WTC11 (cell line): ENCODE measurements at regions not wholly inside any gene's neighbourhood (a gene's known extent, or its start where the extent isn't known, plus 50 kb on each side); places are given as distances from the start of the nearest gene placed in this dataset.

Experiments
- ATAC-seq: fragments of 200-7000 bp; cut with Tn5 transposase; 2 replicates; pipeline ENCODE4 v1.10.0; 2021; ENCODE audit warnings: mild to moderate bottlenecking, moderate library complexity
- CTCF ChIA-PET: fragments of 300-600 bp; sonication (Branson Sonifier 250); formaldehyde crosslinking; loops from one replicate; lab custom pipeline; 2021; ENCODE audit warnings: antibody characterized with exemption; lab: Charles Lee
- POLR2A ChIA-PET: fragments of 350-600 bp; sonication (Branson Sonifier 250); formaldehyde crosslinking; loops from one replicate; lab custom pipeline; 2021; ENCODE audit warnings: antibody characterized with exemption; lab: Charles Lee
- DNase-seq: peaks from one replicate; pipeline ENCODE4 v3.0.0; 2021; ENCODE audit warnings: low spot score
- H3K27ac Mint-ChIP-seq: 2 replicates; pipeline ENCODE4 v1.8.0; 2021; ENCODE audit warnings: mixed read lengths
- H3K27me3 Mint-ChIP-seq: 2 replicates; pipeline ENCODE4 v1.8.0; 2021; ENCODE audit warnings: low read depth, mild to moderate bottlenecking, moderate library complexity, mixed read lengths
- H3K36me3 Mint-ChIP-seq: 2 replicates; pipeline ENCODE4 v1.8.0; 2021; ENCODE audit warnings: mixed read lengths
- H3K4me1 Mint-ChIP-seq: 2 replicates; pipeline ENCODE4 v1.8.0; 2022; ENCODE audit warnings: mixed read lengths
- H3K4me3 Mint-ChIP-seq: 2 replicates; pipeline ENCODE4 v1.8.0; 2021; ENCODE audit warnings: mild to moderate bottlenecking, moderate library complexity, mixed read lengths
- H3K9me3 Mint-ChIP-seq: 2 replicates; pipeline ENCODE4 v1.8.0; 2021; ENCODE audit warnings: mixed read lengths
- CDX4 ChIP-seq: fragments of 250-450 bp; sonication (Bioruptor Pico); IDR thresholded peaks from 2 replicates; pipeline ENCODE4 v1.9.0; 2021; ENCODE audit warnings: moderate library complexity, mild to moderate bottlenecking, inconsistent platforms, borderline replicate concordance
- E2F5 ChIP-seq: sonication (generic); formaldehyde crosslinking; IDR thresholded peaks from 2 replicates; pipeline ENCODE4 v1.8.1; 2022; ENCODE audit warnings: mild to moderate bottlenecking, moderate library complexity, missing genetic modification reagents
- FOXK1 ChIP-seq: sonication (generic); formaldehyde crosslinking; IDR thresholded peaks from 2 replicates; pipeline ENCODE4 v1.8.0; 2022; ENCODE audit warnings: mild to moderate bottlenecking, moderate library complexity, missing genetic modification reagents
- GRHL2 ChIP-seq: fragments of 250-450 bp; sonication (Bioruptor Pico); IDR thresholded peaks from 2 replicates; pipeline ENCODE4 v1.8.0; 2022; ENCODE audit warnings: mild to moderate bottlenecking, moderate library complexity; ENCODE audit not compliant: insufficient replicate concordance, severe bottlenecking
- HMGA2 ChIP-seq: fragments of 250-450 bp; sonication (Bioruptor Pico); IDR thresholded peaks from 2 replicates; pipeline ENCODE4 v1.4.0; 2021; ENCODE audit warnings: mild to moderate bottlenecking, moderate library complexity
- JAZF1 ChIP-seq: fragments of 250-450 bp; sonication (Bioruptor Pico); IDR thresholded peaks from 2 replicates; pipeline ENCODE4 v1.9.0; 2021; ENCODE audit warnings: moderate library complexity, mild to moderate bottlenecking, inconsistent platforms
- MXD4 ChIP-seq: fragments of 250-450 bp; sonication (Bioruptor Pico); IDR thresholded peaks from 2 replicates; pipeline ENCODE4 v1.8.0; 2021; ENCODE audit warnings: mild to moderate bottlenecking, moderate library complexity, borderline replicate concordance
- NR1H2 ChIP-seq: sonication (generic); formaldehyde crosslinking; IDR thresholded peaks from 2 replicates; pipeline ENCODE4 v1.9.0; 2021; ENCODE audit warnings: mild to moderate bottlenecking, moderate library complexity, missing genetic modification reagents
- PREB ChIP-seq: sonication (generic); formaldehyde crosslinking; IDR thresholded peaks from 2 replicates; pipeline ENCODE4 v1.8.1; 2022; ENCODE audit warnings: mild to moderate bottlenecking, missing genetic modification reagents, moderate library complexity, borderline replicate concordance
- RELA ChIP-seq: sonication (generic); formaldehyde crosslinking; IDR thresholded peaks from 2 replicates; pipeline ENCODE4 v1.8.1; 2022; ENCODE audit warnings: missing genetic modification reagents, mild to moderate bottlenecking, borderline replicate concordance
- RORB ChIP-seq: fragments of 250-450 bp; sonication (Bioruptor Pico); IDR thresholded peaks from 2 replicates; pipeline ENCODE4 v1.9.0; 2021; ENCODE audit warnings: mild to moderate bottlenecking
- SMAD3 ChIP-seq: sonication (generic); formaldehyde crosslinking; IDR thresholded peaks from 2 replicates; pipeline ENCODE4 v1.8.0; 2022; ENCODE audit warnings: missing genetic modification reagents, mild to moderate bottlenecking, borderline replicate concordance
- ZNF281 ChIP-seq: sonication (generic); formaldehyde crosslinking; IDR thresholded peaks from 2 replicates; pipeline ENCODE4 v1.8.0; 2023; ENCODE audit warnings: mild to moderate bottlenecking, missing genetic modification reagents
- ZNF317 ChIP-seq: sonication (generic); formaldehyde crosslinking; IDR thresholded peaks from 2 replicates; pipeline ENCODE4 v1.8.1; 2023; ENCODE audit warnings: low read depth, mild to moderate bottlenecking, moderate library complexity, missing genetic modification reagents, borderline replicate concordance
- ZNF416 ChIP-seq: fragments of 250-450 bp; sonication (Bioruptor Pico); IDR thresholded peaks from 2 replicates; pipeline ENCODE4 v1.9.0; 2021; ENCODE audit warnings: mild to moderate bottlenecking, inconsistent platforms
- TF ChIP-seq, protein P1 (sequence below): sonication (generic); formaldehyde crosslinking; IDR thresholded peaks from 2 replicates; pipeline ENCODE4 v1.8.0; 2022; ENCODE audit warnings: missing genetic modification reagents
- TF ChIP-seq, protein P2 (sequence below): sonication (generic); formaldehyde crosslinking; IDR thresholded peaks from 2 replicates; pipeline ENCODE4 v1.8.0; 2023; ENCODE audit warnings: missing genetic modification reagents
- TF ChIP-seq, protein P3 (sequence below): sonication (generic); formaldehyde crosslinking; IDR thresholded peaks from 2 replicates; pipeline ENCODE4 v1.8.0; 2022; ENCODE audit warnings: mild to moderate bottlenecking, missing genetic modification reagents
- TF ChIP-seq, protein P4 (sequence below): sonication (generic); formaldehyde crosslinking; IDR thresholded peaks from 2 replicates; pipeline ENCODE4 v1.8.0; 2022; ENCODE audit warnings: mild to moderate bottlenecking, missing genetic modification reagents

DNA sequence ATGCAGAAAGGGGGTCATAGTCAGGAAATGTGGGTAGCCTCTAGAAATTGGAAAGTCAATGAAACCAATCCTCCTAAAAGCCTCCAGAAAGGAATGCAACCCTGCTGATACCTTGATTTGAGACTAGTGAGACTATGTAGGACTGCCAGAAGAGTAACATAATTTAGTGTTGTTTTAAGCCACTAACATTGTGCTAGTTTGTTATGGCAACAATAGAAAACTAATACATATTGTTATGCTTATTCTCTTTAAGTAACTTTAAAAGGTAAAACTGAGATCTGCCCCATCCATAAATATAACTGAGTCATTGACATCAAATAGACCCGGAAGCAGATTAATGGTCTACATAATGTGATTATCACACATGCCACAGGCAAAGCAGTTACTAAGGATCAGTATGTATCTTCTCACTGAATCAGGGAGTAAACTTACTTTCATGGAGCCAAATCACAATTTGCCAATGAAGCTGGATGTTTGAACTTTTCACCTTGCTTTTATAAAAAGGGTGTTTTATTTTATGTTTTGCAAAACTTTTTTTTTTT is 146.4 kb upstream of the TMEM106B start (continued):
- no peak for TF ChIP-seq MXD4
- TF ChIP-seq, protein P1, sequence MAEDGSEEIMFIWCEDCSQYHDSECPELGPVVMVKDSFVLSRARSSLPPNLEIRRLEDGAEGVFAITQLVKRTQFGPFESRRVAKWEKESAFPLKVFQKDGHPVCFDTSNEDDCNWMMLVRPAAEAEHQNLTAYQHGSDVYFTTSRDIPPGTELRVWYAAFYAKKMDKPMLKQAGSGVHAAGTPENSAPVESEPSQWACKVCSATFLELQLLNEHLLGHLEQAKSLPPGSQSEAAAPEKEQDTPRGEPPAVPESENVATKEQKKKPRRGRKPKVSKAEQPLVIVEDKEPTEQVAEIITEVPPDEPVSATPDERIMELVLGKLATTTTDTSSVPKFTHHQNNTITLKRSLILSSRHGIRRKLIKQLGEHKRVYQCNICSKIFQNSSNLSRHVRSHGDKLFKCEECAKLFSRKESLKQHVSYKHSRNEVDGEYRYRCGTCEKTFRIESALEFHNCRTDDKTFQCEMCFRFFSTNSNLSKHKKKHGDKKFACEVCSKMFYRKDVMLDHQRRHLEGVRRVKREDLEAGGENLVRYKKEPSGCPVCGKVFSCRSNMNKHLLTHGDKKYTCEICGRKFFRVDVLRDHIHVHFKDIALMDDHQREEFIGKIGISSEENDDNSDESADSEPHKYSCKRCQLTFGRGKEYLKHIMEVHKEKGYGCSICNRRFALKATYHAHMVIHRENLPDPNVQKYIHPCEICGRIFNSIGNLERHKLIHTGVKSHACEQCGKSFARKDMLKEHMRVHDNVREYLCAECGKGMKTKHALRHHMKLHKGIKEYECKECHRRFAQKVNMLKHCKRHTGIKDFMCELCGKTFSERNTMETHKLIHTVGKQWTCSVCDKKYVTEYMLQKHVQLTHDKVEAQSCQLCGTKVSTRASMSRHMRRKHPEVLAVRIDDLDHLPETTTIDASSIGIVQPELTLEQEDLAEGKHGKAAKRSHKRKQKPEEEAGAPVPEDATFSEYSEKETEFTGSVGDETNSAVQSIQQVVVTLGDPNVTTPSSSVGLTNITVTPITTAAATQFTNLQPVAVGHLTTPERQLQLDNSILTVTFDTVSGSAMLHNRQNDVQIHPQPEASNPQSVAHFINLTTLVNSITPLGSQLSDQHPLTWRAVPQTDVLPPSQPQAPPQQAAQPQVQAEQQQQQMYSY (CRISPR knock-in tag): no peak
- no peak for TF ChIP-seq GRHL2 (CRISPR knock-in tag)
- TF ChIP-seq RELA (CRISPR knock-in tag): no peak
- TF ChIP-seq, protein P2, sequence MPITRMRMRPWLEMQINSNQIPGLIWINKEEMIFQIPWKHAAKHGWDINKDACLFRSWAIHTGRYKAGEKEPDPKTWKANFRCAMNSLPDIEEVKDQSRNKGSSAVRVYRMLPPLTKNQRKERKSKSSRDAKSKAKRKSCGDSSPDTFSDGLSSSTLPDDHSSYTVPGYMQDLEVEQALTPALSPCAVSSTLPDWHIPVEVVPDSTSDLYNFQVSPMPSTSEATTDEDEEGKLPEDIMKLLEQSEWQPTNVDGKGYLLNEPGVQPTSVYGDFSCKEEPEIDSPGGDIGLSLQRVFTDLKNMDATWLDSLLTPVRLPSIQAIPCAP (CRISPR knock-in tag): no peak
- no peak for TF ChIP-seq SMAD3 (CRISPR knock-in tag)
- TF ChIP-seq NR1H2 (CRISPR knock-in tag): no peak
- no peak for TF ChIP-seq HMGA2

GRCh38 chr7:12066004-12066403 is 145.1 kb upstream of the TMEM106B start:
- Mint-ChIP-seq H3K27me3 (no peaks in the 10 kb centered on the region), H3K27ac (no peak overlapping the region), H3K4me1 (peaks cover 26% of the 10 kb centered on the region), H3K9me3 (no peaks in the 10 kb centered on the region), H3K4me3 (no peak overlapping the region), H3K36me3 (no peaks in the 10 kb centered on the region)
- ATAC-seq (no peak), DNase-seq (no peak)
- TF ChIP-seq, protein P3, sequence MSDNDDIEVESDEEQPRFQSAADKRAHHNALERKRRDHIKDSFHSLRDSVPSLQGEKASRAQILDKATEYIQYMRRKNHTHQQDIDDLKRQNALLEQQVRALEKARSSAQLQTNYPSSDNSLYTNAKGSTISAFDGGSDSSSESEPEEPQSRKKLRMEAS (CRISPR knock-in tag): no peak
- TF ChIP-seq ZNF281 (no peak), FOXK1 (CRISPR knock-in tag) (no peak)
- ChIA-PET CTCF (interaction anchor here (1.4 kb wide), 1 partner anchor 392 kb away, joined by 3 read pairs; no protein-coding TSS in a partner anchor), POLR2A (no interaction called here)

- H3K4me1 Mint-ChIP-seq: peaks cover 26% of the 10 kb centered on the region
- H3K27me3 Mint-ChIP-seq: no peaks in the 10 kb centered on the region
- DNase-seq (no peak), ATAC-seq (no peak)
- H3K36me3 Mint-ChIP-seq: no peaks in the 10 kb centered on the region
- ChIA-PET CTCF (no interaction called here), POLR2A (no interaction called here)
- no peak overlapping the region for H3K27ac Mint-ChIP-seq
- H3K4me3 Mint-ChIP-seq: no peak overlapping the region
- no peaks in the 10 kb centered on the region for H3K9me3 Mint-ChIP-seq
- TF ChIP-seq RORB (CRISPR knock-in tag): no peak
- no peak for TF ChIP-seq ZNF416 (CRISPR knock-in tag)
- TF ChIP-seq CDX4 (CRISPR knock-in tag): no peak
- TF ChIP-seq JAZF1 (CRISPR knock-in tag): no peak
- TF ChIP-seq PREB (CRISPR knock-in tag): no peak
- TF ChIP-seq ZNF317: no peak
- TF ChIP-seq, protein P4, sequence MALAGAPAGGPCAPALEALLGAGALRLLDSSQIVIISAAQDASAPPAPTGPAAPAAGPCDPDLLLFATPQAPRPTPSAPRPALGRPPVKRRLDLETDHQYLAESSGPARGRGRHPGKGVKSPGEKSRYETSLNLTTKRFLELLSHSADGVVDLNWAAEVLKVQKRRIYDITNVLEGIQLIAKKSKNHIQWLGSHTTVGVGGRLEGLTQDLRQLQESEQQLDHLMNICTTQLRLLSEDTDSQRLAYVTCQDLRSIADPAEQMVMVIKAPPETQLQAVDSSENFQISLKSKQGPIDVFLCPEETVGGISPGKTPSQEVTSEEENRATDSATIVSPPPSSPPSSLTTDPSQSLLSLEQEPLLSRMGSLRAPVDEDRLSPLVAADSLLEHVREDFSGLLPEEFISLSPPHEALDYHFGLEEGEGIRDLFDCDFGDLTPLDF (CRISPR knock-in tag): no peak
- no peak for TF ChIP-seq E2F5 (CRISPR knock-in tag)
Observed at GRCh38 chr7:12066521-12066920, 144.6 kb upstream of the TMEM106B start.
